PC-9 (cell line): ENCODE measurements at regions not wholly inside any gene's neighbourhood (a gene's known extent, or its start where the extent isn't known, plus 50 kb on each side); places are given as distances from the start of the nearest gene placed in this dataset.

Experiments
- CTCF ChIP-seq: fragments of 200-600 bp; sonication (generic); conservative IDR thresholded peaks from 2 replicates; pipeline ENCODE4 v1.6.1; 2017; ENCODE audit warnings: mixed run types, antibody characterized with exemption, mild to moderate bottlenecking, moderate library complexity
- EZH2 ChIP-seq: fragments of 200-600 bp; sonication (generic); IDR thresholded peaks from 2 replicates; pipeline ENCODE4 v1.8.0; 2017; ENCODE audit warnings: antibody characterized with exemption, low read depth

DNA sequence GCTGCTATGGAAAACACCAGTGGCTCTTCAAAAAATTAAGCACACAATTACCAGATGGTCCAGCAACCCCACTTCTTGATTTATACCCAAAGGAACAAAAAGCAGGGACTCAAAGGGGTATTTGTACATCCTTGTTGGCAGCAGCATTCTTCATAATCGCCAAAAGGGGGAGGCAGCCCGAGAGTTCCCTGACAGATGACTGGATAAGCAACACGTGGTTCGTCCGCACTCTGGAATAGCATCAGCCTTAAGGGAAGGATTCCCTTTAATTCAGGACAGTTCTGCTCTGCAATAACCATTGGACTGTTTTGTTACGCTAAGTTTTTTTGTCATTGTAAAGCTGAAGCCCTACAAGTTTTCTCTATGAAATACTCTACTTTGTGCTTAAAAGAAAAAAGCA, 76.7 kb upstream of the TWIST2 start:
- no peak for TF ChIP-seq CTCF
- no peak for TF ChIP-seq EZH2
